DMS 273 (cell line): ENCODE measurements at regions not wholly inside any gene's neighbourhood (a gene's known extent, or its start where the extent isn't known, plus 50 kb on each side); places are given as distances from the start of the nearest gene placed in this dataset.

ENCODE experiments used
- DNase-seq: peaks from one replicate; lab custom pipeline; 2025; ENCODE audit not compliant: unreplicated experiment; lab: John Stamatoyannopoulos, UW

GRCh38 chr11:81472646-81473045 is 1261.0 kb downstream of the FAM181B start:
- no peak for DNase-seq

GRCh38 chr11:81470446-81470845 is 1263.2 kb downstream of the FAM181B start:
- no peak for DNase-seq

DNA sequence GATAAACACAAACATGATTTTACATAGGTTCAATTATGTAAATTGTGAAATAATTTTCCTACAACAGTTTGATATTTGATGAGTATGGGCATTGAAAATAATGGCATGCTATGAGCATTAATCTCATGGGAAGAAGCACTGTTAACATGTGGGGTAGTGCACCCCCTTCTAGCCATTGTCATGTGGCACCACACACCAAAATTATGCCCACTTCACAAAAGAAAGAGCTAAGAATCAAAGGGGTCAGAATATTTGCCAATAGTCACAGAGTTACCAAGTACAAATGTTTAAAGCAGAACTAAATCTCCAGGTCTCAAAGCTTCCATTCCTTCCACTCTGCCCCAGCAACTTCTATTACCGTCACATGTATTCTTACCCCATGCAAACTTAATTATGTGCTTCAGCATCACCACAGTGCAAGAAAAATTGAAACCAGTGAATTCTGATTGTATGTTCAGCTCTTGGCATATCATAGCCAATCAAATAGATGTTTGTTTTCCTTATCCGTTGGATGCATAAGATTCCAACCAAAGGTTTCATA is 1273.8 kb downstream of the FAM181B start:
- no peak for DNase-seq

DNA sequence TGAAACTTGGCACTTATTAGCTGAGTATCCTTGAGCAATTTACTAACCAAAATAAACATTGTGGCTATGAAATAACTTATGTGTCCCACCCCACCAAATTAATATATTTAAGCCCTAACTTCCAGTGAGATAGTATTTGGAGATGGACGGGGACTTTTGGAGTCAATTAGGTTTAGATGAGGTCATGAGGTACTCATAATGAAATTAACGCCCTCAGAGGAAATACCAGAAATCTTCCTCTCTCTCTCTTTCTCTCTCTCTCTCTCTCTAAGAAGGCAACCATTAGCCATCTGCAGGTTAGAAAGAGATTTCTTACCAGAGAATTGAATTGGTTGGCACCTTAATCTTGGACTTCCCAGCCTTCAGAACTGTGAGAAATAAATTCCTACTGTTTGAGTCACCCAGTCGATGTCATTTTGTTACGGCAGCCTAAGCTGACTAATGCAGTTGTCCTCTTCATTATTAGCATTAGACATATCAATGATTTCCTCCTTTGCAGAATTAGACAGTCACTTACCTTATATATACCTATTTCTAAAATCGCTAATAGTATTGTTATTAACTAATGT is 1284.0 kb downstream of the FAM181B start:
- DNase-seq = no peak

DNA sequence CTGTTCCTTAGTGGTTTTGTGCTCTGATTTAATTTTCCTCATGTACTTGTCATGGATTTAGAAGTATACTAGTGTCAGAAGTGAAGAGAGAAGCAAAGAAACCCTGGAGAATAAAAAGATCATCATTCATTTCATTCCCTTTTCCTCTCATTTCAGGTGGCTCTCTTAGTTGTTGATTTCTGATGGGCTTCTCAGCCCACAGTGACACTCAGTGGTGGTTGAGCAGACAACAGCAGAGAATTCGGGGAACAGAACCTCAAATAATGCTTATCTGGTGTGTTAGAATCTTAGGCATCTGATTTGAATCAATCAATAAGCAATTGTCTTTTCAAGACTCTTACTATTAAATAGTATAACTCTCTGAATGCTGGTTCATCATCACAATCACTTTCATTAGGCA is 1289.4 kb downstream of the FAM181B start:
- no peak for DNase-seq

DNA sequence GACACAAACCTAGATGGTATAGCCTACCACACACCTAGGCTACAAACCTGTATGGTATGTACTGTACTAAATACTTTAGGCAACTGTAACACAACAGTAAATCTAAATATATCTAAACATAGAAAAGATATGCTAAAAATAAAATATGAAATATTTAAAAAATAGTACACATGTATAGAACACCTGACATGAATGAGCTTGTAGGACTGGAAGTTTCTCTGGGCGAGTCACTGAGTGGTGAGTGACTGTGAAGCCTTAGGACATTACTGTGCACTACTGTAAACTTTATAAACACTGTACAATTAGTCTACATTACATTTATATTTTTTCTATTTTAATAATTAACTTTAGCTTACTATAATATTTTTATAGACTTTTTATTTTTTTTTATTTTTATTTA is 1301.3 kb downstream of the FAM181B start:
- no peak for DNase-seq

DNA sequence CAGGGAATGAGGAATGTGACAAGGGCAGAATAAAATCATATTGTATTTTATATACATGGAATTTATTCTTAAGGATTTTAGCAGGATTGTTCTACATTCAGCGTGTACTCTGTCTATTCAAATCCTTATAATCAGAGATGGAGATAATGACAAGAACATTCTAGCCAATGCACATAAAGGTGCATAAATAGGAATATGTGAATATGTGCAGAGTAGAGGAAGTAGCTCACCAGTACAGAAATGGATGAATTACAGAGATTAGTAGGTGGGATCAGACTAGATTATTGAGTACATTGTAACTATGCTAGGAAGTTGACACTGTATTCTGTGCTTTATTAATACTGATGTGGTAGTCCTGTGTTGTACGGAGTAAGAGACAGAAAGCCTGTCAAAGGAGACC is 1308.8 kb downstream of the FAM181B start:
- DNase-seq = no peak

DNA sequence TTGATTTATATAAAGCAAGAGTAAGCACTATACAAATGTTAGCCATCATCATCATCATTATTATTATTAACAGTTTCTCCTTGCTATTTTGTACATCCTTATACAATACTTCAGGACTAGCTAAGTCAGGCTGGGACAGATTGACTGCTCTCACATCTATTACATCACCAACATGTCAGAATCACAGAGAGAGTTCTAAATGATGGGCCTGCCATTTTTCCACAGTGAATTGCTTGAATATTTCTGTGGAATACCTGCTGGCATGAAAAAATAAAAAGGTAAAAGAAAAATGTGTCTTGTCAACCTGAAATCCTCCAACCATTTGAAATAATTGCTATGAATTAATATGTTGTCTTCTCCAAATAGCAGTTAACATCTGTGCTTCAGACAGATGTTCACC is 1311.3 kb downstream of the FAM181B start:
- no peak for DNase-seq

DNA sequence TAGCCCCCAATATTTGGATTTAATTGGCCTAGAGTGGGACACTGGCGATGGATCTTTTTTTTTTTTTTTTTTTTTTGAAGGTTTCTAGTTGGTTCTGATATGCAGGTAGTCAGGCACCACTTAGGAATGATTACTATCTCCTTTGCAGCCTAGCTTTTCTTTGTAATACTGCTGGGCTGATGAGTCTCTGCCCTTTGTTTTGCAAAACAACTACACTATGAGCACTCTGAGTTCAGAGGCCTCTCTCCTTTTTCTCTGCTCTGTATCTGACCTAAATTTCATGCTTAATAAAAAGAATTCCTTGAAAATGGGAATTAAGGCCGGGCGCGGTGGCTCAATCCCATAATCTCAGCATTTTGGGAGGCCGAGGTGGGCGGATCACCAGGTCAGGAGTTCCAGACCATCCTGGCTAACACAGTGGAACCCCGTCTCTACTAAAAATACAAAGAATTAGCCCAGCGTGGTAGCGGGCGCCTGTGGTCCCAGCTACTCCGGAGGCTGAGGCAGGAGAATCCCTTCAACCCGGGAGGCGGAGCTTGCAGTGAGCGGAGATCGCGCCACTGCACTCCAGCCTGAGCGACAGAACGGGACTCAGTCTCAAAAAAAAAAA is 1312.3 kb downstream of the FAM181B start:
- DNase-seq = no peak

- DNase-seq = no peak
These were observed 1312.9 kb downstream of the FAM181B start for GRCh38 chr11:81420668-81421250.

DNA sequence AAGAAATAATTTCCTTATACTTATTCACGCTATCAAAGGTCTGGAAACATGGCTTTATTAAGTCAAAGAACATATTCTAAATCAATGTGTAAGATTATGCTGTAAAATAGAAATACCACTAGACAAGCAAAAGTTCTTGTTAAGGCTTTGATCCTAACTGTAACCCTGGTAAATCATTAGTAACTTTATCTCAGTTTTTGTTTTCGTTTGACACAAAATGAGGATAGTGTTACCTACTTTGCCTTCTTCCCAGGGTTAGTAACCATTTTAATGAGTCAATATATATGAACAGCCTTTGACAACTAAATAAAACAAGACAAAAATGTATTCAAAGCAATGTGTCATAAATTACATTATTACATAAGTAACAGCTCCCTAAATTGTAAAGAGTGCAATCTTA is 1336.3 kb downstream of the FAM181B start:
- DNase-seq = no peak

DNA sequence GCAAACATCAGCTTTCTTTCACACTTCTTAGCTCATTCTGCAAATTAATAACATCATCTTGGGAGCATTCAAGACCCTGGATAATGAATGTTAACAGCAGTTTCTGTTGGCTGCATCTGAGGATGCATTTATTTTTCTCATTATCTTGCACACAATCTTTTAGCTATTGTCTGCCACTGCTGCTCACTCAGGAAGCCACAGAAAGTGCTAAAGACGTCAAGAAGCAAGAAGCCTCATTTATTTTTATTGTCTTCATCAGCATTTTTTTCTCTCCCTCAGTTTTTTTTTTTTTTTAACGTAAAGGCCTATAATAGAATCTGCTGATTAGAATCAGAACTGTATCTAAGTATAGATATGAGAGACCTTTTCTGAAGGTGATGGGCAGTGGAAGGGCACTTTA is 1339.4 kb downstream of the FAM181B start:
- DNase-seq = no peak

DNA sequence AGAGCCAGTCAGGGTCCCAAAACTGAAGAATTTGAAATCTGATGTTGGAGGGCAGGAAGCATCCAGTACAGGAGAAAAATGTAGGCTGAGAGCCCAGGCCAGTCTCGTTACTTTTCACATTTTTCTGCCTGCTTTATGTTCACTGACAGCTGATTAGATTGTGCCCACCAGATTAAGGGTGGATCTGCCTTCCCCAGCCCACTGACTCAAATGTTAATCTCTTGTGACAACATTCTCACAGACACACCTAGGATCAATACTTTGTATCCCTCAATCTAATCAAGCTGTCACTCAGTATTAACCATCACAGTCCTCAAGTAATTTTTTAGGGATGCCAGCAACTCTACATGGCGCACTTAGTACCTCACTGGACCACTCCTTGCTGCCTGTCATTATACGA is 1345.3 kb downstream of the FAM181B start:
- no peak for DNase-seq

GRCh38 chr11:81380395-81380794 is 1353.3 kb downstream of the FAM181B start:
- DNase-seq = no peak

DNA sequence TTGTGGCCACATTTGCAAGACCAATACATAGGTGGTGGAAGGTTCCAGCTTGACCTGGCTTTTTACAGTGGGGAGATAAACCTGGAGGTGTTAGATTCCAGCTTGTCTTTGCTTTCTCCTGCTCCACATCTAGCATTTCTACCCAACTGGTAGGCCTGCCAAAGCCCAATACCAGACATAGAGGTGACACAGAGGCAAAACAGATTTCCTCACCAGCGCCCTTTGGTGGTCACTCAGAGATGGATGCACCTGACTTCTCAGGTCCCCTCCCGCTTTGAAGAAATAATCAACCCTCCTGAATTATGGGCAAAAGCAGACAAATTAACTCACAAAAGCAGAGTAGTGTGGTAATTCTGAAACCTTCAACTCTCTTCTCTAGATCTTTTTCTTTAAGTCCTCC is 1356.2 kb downstream of the FAM181B start:
- no peak for DNase-seq

GRCh38 chr11:81373986-81374385 is 1359.7 kb downstream of the FAM181B start:
- DNase-seq = no peak

- no peak for DNase-seq
These were observed 1365.5 kb downstream of the FAM181B start for GRCh38 chr11:81368192-81368591.

DNA sequence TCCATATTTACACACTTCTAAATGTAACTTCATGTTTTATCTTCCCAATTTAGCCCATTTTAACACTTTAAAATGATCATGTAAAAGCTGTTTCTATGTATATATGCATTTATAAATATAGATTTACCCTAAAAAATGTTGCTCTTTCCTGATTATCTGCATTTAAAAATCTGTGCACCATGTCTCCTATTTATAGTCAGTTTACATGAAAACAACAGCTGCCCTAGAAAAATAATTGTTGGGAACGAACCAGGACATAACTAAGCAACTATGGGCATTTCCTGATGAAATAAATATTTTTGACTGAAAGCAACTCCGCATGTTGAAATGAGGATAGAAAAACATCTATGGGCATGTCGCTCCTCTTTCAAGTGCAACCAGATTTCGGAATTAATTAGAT is 1368.2 kb downstream of the FAM181B start:
- no peak for DNase-seq

DNA sequence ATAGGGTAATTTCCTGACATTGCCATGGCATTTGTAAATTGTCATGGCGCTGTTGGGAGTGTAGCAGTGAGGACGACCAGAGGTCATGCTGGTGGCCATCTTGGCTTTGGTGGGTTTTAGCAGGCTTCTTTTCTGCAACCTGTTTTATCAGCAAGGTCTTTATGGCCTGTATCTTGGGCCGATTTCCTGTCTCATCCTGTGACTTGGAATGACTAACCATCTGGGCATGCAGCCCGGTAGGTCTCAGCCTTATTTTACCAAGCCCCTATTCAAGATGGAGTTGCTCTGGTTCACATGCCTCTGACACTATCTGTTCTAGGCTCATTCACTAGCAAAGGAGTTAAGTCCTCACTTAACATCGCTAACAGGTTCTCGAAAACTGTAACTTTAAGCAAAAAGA is 1374.2 kb downstream of the FAM181B start:
- DNase-seq = no peak

DNA sequence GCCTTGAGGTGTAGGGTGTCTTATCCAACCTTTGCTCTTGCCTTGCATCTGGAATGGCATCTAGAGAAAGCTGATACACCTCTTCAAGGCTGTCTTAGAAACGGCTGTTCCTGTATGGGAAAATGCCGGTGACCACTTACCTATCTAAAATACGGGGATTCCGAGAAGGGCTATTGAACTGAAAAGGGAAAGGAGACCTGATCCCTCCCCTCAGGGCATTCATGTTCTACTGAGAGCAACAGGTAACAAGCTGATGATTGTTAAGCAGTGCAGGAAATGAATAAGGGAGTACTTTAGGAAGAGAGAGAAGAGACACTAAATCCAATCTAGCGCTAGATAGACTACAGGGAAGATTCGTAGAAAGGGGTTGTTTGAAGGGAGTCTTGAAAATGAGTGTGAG is 1388.1 kb downstream of the FAM181B start:
- DNase-seq = no peak

- no peak for DNase-seq
These were observed 1390.7 kb downstream of the FAM181B start for GRCh38 chr11:81342966-81343365.

GRCh38 chr11:81340225-81340624 is 1393.4 kb downstream of the FAM181B start:
- DNase-seq = no peak

GRCh38 chr11:81339521-81339920 is 1394.1 kb downstream of the FAM181B start:
- no peak for DNase-seq
